Inflammatory macrophage treated with lipopolysaccharide for 1 hour (primary cell): ENCODE measurements at regions not wholly inside any gene's neighbourhood (a gene's known extent, or its start where the extent isn't known, plus 50 kb on each side); places are given as distances from the start of the nearest gene placed in this dataset.

Experiments used
- DNase-seq, 2 donors: peaks; one replicate each; pipeline ENCODE4 v3.0.0-alpha.2; 2020 to 2022

DNA sequence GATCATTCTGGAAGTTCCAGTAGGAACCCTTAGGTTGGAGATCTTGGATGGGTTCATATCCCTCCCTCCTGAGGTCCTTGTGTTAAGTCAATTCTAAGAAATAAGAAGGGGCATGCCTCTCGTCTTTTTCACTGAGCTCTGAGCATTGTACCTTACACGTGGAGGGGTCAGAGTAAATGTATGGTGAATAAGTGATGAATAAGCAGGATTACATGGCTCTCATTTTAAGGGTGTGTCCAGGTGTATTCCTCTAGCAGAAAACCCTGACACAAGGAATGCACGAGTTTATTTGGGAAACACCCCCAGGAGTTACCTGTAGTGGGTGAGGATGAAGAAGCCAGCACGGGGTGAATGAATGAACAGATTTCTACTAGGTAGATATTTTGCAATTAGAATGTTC is 400.2 kb downstream of the KIF16B start:
- no peak for DNase-seq

DNA sequence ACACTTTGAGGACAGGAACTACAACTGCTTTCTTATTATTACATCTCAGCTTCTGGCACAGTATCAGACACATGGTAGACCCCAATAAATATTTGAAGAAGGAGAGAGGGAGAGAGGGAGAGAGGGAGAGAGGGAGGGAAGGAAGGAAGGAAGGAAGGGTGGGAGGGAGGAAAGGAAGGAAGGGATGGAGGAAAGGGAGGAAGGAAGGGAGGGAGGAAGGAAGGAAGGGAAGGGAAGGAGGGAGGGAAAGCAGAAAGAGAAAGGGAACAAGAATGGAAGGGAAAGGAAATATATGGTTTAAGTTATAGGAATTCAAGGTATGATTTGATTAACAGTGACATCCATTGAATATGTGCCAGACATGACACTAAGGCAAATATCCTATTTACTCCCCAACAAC is 402.1 kb downstream of the KIF16B start:
- no peak for DNase-seq

GRCh38 chr20:16170406-16170971 is 402.8 kb downstream of the KIF16B start:
- no peak for DNase-seq

- no peak for DNase-seq
These were observed 405.7 kb downstream of the KIF16B start for GRCh38 chr20:16167423-16168130.

DNA sequence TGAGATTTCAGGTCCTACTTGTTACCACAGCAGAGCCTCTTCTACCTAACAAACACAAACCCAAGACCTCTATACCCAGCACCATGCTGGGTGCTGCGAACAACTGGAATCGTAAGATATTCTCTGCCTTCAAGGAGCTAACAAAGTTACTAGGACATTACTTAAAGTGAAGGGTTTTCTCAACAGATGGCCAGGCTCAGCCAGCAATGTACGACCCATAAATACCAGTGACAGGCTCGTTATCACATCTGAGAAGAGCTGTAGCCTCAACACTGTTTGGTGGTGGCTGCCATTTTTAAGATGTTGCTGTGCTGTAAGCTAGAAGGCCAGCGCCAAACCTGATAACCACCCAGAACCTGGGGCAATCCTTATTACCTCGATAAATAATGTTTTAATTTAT is 406.5 kb downstream of the KIF16B start:
- no peak for DNase-seq

- DNase-seq, result no peak
These were observed 414.3 kb downstream of the KIF16B start for GRCh38 chr20:16158976-16159286.

- DNase-seq, result no peak
These were observed 414.9 kb downstream of the KIF16B start for GRCh38 chr20:16158090-16158975.

DNA sequence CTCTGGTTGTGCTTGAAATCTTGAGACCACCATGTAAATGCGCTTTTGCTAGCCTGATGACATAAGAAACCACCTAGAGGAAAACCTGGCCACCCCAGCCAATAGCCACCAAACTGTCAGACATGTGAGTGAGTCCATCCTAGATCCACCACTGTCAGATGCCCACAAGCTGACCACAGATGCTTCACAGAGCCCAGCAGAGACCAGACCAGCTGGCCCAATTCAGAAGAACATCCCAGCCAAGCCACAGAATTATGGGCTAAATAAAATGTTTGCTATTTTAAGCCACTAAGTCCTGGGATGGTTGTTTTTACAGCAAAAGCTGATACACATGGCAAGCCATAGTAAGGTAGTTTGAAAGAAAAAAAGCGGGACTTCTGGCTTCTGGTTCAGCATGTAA is 425.3 kb downstream of the KIF16B start:
- DNase-seq, result no peak

GRCh38 chr20:16147216-16147615 is 426.0 kb downstream of the KIF16B start:
- no peak for DNase-seq

DNA sequence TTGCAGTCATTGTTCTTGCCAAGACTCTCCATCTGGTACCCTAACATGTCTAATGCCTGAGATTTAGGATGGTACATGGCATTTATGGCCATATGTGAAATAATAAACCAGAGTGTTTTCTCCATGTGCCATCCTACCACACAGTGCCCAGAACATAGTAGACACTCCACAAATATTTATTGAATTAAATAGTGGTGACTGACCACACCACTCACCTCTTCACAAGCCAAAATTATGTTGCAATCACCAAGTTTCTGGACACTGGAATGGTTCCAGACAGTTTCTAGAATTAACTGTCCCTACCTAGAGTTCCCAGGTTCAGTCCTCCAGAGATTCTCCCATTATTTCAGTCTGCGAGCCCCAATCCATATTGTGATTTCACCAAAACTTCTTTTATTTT is 427.3 kb downstream of the KIF16B start:
- DNase-seq, result no peak

DNA sequence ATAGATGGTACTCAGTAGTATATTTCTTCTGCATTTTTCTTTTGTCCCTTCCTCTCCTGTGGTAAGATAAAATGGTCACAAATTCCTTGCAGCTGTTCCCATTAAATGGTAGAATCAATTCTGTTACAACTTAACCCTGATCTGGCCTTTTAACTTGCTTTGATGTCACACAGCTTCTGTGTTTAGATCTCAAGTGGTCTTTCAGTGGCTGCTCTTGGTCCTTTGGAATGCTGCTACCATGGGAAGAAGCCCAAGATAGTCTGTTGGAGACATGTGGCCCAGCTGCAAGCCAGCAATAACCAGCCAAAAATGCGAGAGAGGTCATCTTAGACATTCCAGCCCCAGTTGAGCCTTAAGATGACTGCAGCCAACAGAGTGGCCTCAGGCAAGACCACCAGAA is 429.7 kb downstream of the KIF16B start:
- no peak for DNase-seq

DNA sequence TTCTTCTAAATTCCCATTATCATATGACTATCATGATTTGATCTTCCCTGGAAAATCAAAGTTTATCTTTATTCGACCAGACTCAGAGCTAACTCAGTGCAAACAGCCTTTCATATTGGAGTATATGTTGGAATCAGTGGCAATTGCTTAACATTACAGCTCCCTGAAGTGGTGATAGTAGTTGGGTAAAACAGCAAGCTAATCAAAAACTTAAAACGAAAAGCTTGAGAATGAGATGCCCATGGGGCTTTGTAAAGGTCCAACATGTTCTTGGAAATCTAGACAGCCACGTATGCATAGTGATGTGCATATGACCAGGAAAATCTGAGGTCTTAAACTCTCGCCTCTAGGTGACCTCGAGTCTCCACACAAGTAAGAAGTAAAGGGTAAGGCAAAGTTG is 437.6 kb downstream of the KIF16B start:
- DNase-seq, result no peak

- DNase-seq, result no peak
These were observed 441.0 kb downstream of the KIF16B start for GRCh38 chr20:16132036-16132798.

GRCh38 chr20:16129411-16129810 is 443.8 kb downstream of the KIF16B start:
- DNase-seq, result no peak

DNA sequence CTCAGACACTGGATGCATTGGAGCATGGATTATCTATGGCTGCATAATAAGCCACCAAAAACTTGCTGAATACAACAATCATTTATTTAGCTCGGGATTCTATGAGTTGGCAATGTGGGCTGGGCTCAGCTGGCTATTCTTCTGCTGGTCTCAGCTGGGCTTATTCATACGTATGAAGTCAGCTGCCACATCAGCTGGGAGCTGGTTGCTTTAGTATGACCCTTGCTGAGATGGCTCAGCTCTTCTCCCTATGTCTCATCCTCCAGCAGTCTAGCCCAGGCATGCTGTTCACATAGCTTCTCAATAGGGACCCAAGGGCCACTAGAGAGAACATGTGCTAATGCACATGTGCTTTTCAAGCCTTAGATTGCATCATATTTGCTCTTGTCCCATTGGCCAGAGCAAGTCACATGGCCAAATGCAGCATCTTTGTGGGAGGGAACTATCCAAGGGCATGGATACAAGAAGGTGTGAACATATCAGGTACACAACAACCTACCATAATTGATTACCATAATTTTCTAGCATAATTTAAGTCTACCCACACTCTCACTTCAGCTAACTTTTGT is 444.6 kb downstream of the KIF16B start:
- no peak for DNase-seq

- no peak for DNase-seq
These were observed 447.4 kb downstream of the KIF16B start for GRCh38 chr20:16125816-16126215.

DNA sequence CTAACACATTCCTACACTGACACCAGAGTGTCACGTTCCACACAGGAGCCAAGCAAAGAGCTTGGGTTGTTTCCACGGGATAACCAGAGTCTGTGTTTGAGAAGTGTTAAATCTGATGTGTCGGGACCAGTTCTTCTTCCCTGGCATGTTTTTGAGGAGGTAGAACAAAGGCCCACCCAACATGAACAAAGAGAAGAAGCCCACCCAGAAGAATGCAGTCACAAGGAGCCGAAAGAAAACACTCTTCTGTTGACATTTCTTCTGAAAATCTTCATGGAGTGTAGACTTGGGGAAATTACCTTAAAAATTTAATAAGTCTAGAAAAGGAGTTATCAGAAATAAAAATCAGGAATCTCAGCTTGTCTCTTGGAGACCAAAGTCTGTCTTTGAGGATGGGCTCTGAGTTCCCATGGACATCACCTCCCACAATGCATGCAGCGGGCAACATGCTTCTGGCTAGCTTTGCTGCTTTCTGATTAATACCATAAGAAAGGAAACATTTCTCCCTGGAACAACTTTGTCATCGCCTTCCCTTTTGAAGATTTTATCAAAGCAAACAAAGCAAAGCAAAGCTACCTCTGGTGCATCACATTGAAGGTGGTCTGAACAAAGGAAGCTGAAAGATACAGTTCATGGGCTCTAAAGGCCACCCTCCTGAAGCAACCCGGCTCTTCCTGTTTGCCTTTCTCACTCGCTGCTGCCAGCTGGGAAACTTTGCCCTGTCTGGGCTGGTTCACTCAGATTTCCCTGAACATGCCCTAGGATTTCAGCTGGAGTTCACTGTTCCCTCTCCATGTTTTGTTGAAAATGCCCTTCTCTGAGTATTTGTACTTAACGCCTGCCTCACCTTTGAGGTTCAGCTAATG is 448.1 kb downstream of the KIF16B start:
- no peak for DNase-seq

DNA sequence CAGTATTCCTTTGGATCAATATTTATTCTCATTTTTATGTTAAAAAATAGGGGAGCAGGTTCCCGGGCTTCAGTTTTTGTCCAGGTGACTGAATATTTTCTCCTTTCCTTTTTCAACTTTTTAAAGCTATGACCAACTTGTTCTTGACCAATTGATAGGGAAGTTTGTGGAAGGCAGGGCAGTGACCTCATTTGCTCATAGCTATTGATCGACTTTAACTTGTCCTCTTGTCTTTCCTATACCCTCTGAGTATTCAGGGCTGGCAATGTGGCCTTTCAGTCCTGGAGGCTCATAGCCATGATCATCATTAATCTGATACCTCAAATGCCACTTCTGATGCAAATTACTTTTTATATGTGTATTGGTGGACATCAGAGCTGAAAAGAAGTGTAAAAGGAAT is 448.8 kb downstream of the KIF16B start:
- DNase-seq, result no peak

GRCh38 chr20:16123623-16124022 is 449.6 kb downstream of the KIF16B start:
- DNase-seq, result no peak

DNA sequence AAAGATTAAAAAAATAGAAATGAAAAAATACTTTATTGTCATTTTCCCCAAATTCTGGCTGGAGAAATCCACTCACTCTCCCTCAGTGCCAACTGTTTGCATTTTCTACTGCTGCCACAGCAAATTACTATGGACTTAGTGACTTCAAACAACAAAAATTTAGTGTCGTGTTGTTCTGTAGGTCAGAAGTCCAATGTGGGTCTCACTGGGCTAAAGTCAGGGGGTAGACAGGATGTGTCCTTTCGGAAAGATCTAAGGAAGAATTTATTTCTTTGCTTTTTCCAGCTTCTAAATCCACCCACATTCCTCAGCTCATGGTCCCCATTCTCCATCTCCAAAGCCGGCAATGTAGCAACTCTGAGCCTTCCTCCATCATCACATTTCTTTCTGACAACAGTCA is 453.3 kb downstream of the KIF16B start:
- no peak for DNase-seq

DNA sequence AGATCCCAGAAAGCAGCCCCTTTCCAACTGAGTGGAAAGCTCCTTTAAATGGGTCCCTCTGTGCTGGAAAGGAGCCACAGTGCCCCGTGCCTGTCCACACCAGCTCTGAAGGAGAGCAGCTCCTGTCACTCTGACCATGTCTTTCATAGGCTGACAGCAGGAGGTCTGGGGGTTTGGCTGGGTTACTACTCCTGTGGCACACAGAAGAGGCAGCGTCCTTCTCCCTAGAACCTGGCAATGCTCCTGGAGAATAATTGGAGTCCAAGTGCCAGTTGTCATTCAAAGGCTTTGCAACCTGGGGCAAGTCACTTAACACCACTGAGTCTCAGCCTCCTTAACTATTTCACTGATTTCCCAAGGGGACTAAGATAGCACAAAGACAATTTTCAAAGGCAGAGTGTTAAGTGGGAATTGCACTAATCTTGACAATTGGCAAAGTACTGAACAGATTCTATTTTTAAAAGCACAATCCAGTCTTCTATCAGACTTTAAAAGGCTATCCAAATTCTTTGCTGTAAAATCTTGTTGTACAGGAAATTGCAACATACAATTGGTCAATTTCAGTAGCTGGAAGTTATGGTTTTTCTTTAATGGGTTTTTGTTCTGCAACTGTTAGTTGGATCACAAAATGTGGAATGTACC is 457.2 kb downstream of the KIF16B start:
- DNase-seq, result peak in 1 of 2 donors; percentile 10

- peak in 1 of 2 donors; percentile 9 for DNase-seq
These were observed 459.5 kb downstream of the KIF16B start for GRCh38 chr20:16113736-16114135.
